SK-N-SH (cell line): ENCODE measurements at regions not wholly inside any gene's neighbourhood (a gene's known extent, or its start where the extent isn't known, plus 50 kb on each side); places are given as distances from the start of the nearest gene placed in this dataset.

Experiments used
- CTCF ChIA-PET: fragments of 300-600, 350-600 bp; formaldehyde crosslinking; extraction: SDS; loops from one replicate; lab custom pipeline; 2021; lab: Yijun Ruan, JAX
- POLR2A ChIA-PET: fragments of 350-600 bp; sonication (Branson Sonifier 250); formaldehyde crosslinking; extraction: SDS; loops from one replicate; lab custom pipeline; 2020; ENCODE audit warnings: antibody characterized with exemption, inconsistent platforms; lab: Yijun Ruan, JAX
- DNase-seq: peaks from one replicate; pipeline ENCODE4 v3.0.0; 2012
- H2AFZ ChIP-seq: fragments of 200-600 bp; sonication (generic); 2 replicates; pipeline ENCODE4 v1.8.1; 2016; ENCODE audit warnings: antibody characterized with exemption, mild to moderate bottlenecking, low read depth
- H3F3A ChIP-seq: fragments of 200-600 bp; sonication (generic); replicated peaks from 2 replicates; pipeline ENCODE3; 2016; ENCODE audit warnings: antibody characterized with exemption, mild to moderate bottlenecking; ENCODE audit not compliant: insufficient read depth
- H3K27ac ChIP-seq, 2 experiments: fragments of 200-500 bp in 1 of 2; fragments of 200-600 bp in 1 of 2; sonication (Bioruptor generic) in 1 of 2; sonication (generic), shearing (Covaris generic) in 1 of 2; 2 replicates each; pipeline versions ENCODE4 v1.5.1 to v1.6.1; 2014 to 2016; ENCODE audit warnings: low read depth in 2 of 2, inconsistent platforms in 1 of 2, low read length in 1 of 2, mild to moderate bottlenecking in 1 of 2, mixed read lengths in 1 of 2
- H3K27me3 ChIP-seq: fragments of 200-600 bp; sonication (generic), shearing (Covaris generic); 2 replicates; pipeline ENCODE4 v1.6.1; 2016; ENCODE audit warnings: mixed run types; ENCODE audit not compliant: insufficient read depth
- H3K36me3 ChIP-seq, 2 experiments: fragments of 200-500 bp in 1 of 2; fragments of 200-600 bp in 1 of 2; sonication (Bioruptor generic) in 1 of 2; sonication (generic) in 1 of 2; replicated peaks in 1 of 2; 2 replicates each; pipeline versions ENCODE3 to v1.5.1; 2014 to 2016; ENCODE audit warnings: low read length in 1 of 2, mild to moderate bottlenecking in 1 of 2; ENCODE audit not compliant: insufficient read depth in 2 of 2, control insufficient read depth in 1 of 2
- H3K4me1 ChIP-seq, 2 experiments: fragments of 200-500 bp in 1 of 2; fragments of 200-600 bp in 1 of 2; sonication (Bioruptor generic) in 1 of 2; sonication (generic), shearing (Covaris generic) in 1 of 2; 2 replicates each; pipeline versions ENCODE4 v1.5.1 to v1.6.1; 2014 to 2016; ENCODE audit warnings: low read depth in 1 of 2, low read length in 1 of 2, mixed run types in 1 of 2; ENCODE audit not compliant: insufficient read depth in 2 of 2, control insufficient read depth in 1 of 2
- H3K4me2 ChIP-seq: fragments of 200-600 bp; sonication (generic), shearing (Covaris generic); 2 replicates; pipeline ENCODE4 v1.6.1; 2017; ENCODE audit warnings: mixed run types
- H3K4me3 ChIP-seq, 2 experiments: fragments of 200-500 bp in 1 of 2; fragments of 200-600 bp in 1 of 2; sonication (Bioruptor generic) in 1 of 2; sonication (generic), shearing (Covaris generic) in 1 of 2; 2 replicates each; pipeline versions ENCODE4 v1.5.1 to v1.8.1; 2014 to 2016; ENCODE audit warnings: low read depth in 2 of 2, inconsistent platforms in 1 of 2, low read length in 1 of 2, mild to moderate bottlenecking in 1 of 2, mixed read lengths in 1 of 2, moderate library complexity in 1 of 2
- H3K79me2 ChIP-seq: fragments of 200-600 bp; sonication (generic); 2 replicates; pipeline ENCODE4 v1.8.1; 2017; ENCODE audit warnings: mild to moderate bottlenecking; ENCODE audit not compliant: insufficient read depth
- H3K9ac ChIP-seq: fragments of 200-600 bp; sonication (generic); 2 replicates; pipeline ENCODE4 v1.6.1; 2017; ENCODE audit warnings: mixed run types
- H3K9me2 ChIP-seq: fragments of 200-600 bp; sonication (generic); 2 replicates; pipeline ENCODE4 v1.6.1; 2017; ENCODE audit warnings: mixed run types
- H3K9me3 ChIP-seq: fragments of 200-600 bp; sonication (generic); 2 replicates; pipeline ENCODE4 v1.6.1; 2017; ENCODE audit warnings: mixed run types, mild to moderate bottlenecking, moderate library complexity
- H4K20me1 ChIP-seq: fragments of 200-600 bp; sonication (generic); 2 replicates; pipeline ENCODE4 v1.6.1; 2017; ENCODE audit warnings: mild to moderate bottlenecking, mixed run types; ENCODE audit not compliant: insufficient read depth
- EZH2phosphoT487 ChIP-seq: fragments of 200-600 bp; sonication (generic); IDR thresholded peaks from 2 replicates; pipeline ENCODE4 v1.6.1; 2017; ENCODE audit warnings: low read depth, mixed run types, mild to moderate bottlenecking, antibody characterized with exemption, moderate library complexity, borderline replicate concordance
- GABPA ChIP-seq: IDR thresholded peaks from 2 replicates; pipeline ENCODE4 v1.4.0; 2012; ENCODE audit warnings: low read depth, mild to moderate bottlenecking
- GATA2 ChIP-seq: sonication (generic); formaldehyde crosslinking; IDR thresholded peaks from 2 replicates; pipeline ENCODE4 v1.5.0; 2020; ENCODE audit warnings: mild to moderate bottlenecking, missing genetic modification reagents
- JUND ChIP-seq: IDR thresholded peaks from 2 replicates; pipeline ENCODE4 v1.4.0; 2012
- MEF2A ChIP-seq: IDR thresholded peaks from 2 replicates; pipeline ENCODE4 v1.4.0; 2012; ENCODE audit warnings: low read depth, borderline replicate concordance
- MXI1 ChIP-seq: IDR thresholded peaks from 2 replicates; pipeline ENCODE4 v1.6.1; 2012; ENCODE audit warnings: mild to moderate bottlenecking, low read depth, low read length, improper control_type of control experiment
- NRF1 ChIP-seq: IDR thresholded peaks from 2 replicates; pipeline ENCODE4 v1.6.1; 2012; ENCODE audit warnings: low read depth, mild to moderate bottlenecking, low read length
- POLR2AphosphoS5 ChIP-seq: IDR thresholded peaks from 2 replicates; pipeline ENCODE4 v1.6.1; 2012; ENCODE audit warnings: low read depth, low read length
- RCOR1 ChIP-seq: fragments of 150-350 bp; IDR thresholded peaks from 2 replicates; pipeline ENCODE4 v1.6.1; 2017; ENCODE audit warnings: antibody characterized with exemption, low read length
- YY1 ChIP-seq: IDR thresholded peaks from 2 replicates; pipeline ENCODE4 v1.4.0; 2012; ENCODE audit warnings: low read depth, mild to moderate bottlenecking
- WGBS: methylation state at CpG from one replicate; pipeline ENCODE4 v1.1.6; 2017; ENCODE audit warnings: low lambda C conversion rate; 5-methylcytosine and 5-hydroxymethylcytosine counted together
- TF ChIP-seq, protein P1 (sequence below): fragments of 200-600 bp; sonication (generic); IDR thresholded peaks from 2 replicates; pipeline ENCODE4 v1.6.1; 2017; ENCODE audit warnings: antibody characterized with exemption, mild to moderate bottlenecking, moderate library complexity

DNA sequence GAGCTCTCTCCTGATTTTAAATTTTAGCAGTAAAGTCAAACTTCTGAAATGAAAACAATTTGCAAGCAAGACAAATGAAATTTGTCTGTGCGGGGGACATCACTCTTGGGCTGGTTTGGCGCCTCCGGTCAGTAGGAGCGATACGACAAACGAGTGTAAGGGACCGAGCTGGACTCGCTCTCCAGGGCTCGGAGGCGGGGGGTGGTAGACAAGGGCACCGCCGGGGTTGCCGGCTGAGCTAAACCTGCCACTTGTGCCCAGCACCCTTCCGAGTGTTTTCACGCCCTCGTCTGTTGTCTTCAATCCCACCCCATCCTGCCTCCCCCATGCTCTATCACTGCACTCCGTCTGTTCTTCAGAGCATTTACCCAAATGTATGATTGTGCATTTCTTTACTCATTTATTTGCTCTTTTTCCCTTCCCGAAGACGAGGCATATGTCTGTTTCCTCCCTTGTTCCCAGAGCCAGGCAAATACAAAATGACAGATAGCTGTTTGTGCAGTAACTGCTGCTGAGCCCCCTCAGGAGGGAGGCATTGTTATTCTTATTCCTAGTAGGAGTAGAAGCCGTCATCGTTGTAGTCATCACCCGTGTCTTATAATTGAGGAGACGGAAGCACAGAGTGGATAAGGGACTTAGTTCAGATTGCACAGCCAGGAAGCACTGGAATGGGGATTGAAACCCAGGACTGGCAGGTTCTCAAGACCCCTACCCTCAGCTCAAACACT is 62.8 kb upstream of the APCDD1L start:
- 86% methylated on average over 16 of the region's 23 CpGs for WGBS

DNA sequence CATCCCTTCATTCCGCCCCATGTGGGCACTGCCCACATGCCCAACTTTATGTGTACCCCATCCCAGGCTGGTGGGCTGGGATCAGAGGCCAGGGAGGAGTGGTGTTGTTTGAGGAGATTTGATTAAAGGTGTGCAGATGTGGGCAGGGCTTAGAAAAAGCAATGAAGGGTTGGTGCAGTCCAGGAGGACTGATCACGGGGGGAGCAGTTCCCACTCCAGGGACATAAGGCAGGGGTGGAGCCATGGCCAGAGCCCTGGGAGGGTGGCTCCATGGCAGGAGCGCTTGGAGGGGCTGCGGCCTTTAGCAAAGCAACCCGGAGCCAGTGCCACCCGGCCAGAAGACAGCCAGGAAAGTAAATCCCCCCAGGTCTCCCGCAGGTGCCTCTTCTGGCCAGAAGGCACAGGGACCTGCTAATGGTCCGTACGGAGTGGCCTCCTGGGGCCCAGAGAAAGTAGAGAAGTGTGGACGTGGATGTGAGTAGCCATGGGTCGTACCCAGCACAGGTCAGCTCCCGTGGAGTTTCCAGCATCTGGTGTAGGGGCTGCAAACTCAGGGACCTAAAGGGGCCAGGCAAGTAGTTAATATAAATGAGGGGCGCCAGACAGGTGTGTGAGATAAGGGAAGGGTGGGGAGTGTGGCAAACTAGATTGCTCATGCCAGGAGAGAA is 62.1 kb upstream of the APCDD1L start:
- CTCF ChIA-PET = interaction anchor here (1.0 kb wide), 1 partner anchor 75 kb away, joined by 3 read pairs; no protein-coding TSS in a partner anchor
- DNase-seq = no peak
- no peaks in the 10 kb centered on the region for H4K20me1 ChIP-seq

More for the DNA sequence above, 62.8 kb upstream of the APCDD1L start:
- H3K27ac ChIP-seq = no peak overlapping the region
- no peaks in the 10 kb centered on the region for H3F3A ChIP-seq
- H3K9me3 ChIP-seq = no peaks in the 10 kb centered on the region
- H3K9ac ChIP-seq = no peak overlapping the region
- H3K79me2 ChIP-seq = no peaks in the 10 kb centered on the region
- DNase-seq = no peak
- no peaks in the 10 kb centered on the region for H3K9me2 ChIP-seq
- no peaks in the 10 kb centered on the region for H4K20me1 ChIP-seq
- H3K27me3 ChIP-seq = no peaks in the 10 kb centered on the region
- no peak overlapping the region for H2AFZ ChIP-seq
- no peaks in the 10 kb centered on the region for H3K36me3 ChIP-seq
- H3K4me1 ChIP-seq = no peaks in the 10 kb centered on the region
- no peak for TF ChIP-seq MXI1
- ChIA-PET CTCF (interaction anchor here (1.0 kb wide), 1 partner anchor 74 kb away, joined by 3 read pairs; no protein-coding TSS in a partner anchor), POLR2A (no interaction called here)
- H3K4me2 ChIP-seq = no peak overlapping the region
- H3K4me3 ChIP-seq = no peak overlapping the region

DNA sequence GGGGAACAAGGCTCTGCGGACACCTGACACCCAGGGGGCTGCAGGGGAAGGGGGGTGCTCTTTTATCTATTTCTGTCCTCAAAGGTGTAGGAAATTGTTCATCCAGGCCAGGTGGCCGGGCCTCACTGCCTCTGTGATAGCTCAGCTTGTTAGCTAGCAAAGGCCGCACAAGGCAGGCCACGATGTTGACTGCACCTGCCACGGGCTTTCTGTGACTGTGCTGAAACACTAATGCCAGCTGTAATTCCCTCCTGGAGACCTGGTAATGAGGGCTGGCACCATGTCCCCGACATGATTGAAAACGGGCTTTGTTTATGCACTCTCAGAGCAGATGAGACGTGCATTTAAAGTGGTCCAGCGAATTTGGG is 61.4 kb upstream of the APCDD1L start:
- Histone ChIP-seq H3K9ac (no peak overlapping the region), H3K4me1 (peaks cover 0 to 5% of the 10 kb centered on the region in 2 experiments; a peak in 2 of 4 replicates), H3K79me2 (no peaks in the 10 kb centered on the region), H3K4me3 (no peak overlapping the region), H2AFZ (no peak overlapping the region), H3K9me2 (no peaks in the 10 kb centered on the region), H3K36me3 (no peaks in the 10 kb centered on the region), H3K27ac (no peak overlapping the region), H3K9me3 (no peaks in the 10 kb centered on the region), H3K4me2 (no peak overlapping the region), H3F3A (no peaks in the 10 kb centered on the region), H4K20me1 (no peaks in the 10 kb centered on the region), H3K27me3 (no peaks in the 10 kb centered on the region)
- TF ChIP-seq GABPA (no peak), MEF2A (no peak), RCOR1 (no peak), GATA2 (no peak), YY1 (no peak), EZH2phosphoT487 (no peak), POLR2AphosphoS5 (no peak), NRF1 (no peak), JUND (no peak)
- POLR2A ChIA-PET = no interaction called here
- DNase-seq = no peak
- CTCF ChIA-PET = no interaction called here
- WGBS = 79% methylated on average over 7 of the region's 9 CpGs

More for the DNA sequence above, 62.1 kb upstream of the APCDD1L start:
- H2AFZ ChIP-seq = no peak overlapping the region
- no peaks in the 10 kb centered on the region for H3F3A ChIP-seq
- no peaks in the 10 kb centered on the region for H3K36me3 ChIP-seq
- H3K9me2 ChIP-seq = no peaks in the 10 kb centered on the region
- H3K9ac ChIP-seq = no peak overlapping the region
- H3K79me2 ChIP-seq = no peaks in the 10 kb centered on the region
- H3K9me3 ChIP-seq = no peaks in the 10 kb centered on the region
- no peak overlapping the region for H3K27ac ChIP-seq
- H3K27me3 ChIP-seq = no peaks in the 10 kb centered on the region
- H3K4me1 ChIP-seq = no peaks in the 10 kb centered on the region
- H3K4me3 ChIP-seq = no peak overlapping the region
- H3K4me2 ChIP-seq = no peak overlapping the region
- 91% methylated on average over 4 of the region's 13 CpGs for WGBS
- POLR2A ChIA-PET = no interaction called here
- TF ChIP-seq YY1 (no peak), GABPA (no peak), MXI1 (no peak)
- TF ChIP-seq, protein P1, sequence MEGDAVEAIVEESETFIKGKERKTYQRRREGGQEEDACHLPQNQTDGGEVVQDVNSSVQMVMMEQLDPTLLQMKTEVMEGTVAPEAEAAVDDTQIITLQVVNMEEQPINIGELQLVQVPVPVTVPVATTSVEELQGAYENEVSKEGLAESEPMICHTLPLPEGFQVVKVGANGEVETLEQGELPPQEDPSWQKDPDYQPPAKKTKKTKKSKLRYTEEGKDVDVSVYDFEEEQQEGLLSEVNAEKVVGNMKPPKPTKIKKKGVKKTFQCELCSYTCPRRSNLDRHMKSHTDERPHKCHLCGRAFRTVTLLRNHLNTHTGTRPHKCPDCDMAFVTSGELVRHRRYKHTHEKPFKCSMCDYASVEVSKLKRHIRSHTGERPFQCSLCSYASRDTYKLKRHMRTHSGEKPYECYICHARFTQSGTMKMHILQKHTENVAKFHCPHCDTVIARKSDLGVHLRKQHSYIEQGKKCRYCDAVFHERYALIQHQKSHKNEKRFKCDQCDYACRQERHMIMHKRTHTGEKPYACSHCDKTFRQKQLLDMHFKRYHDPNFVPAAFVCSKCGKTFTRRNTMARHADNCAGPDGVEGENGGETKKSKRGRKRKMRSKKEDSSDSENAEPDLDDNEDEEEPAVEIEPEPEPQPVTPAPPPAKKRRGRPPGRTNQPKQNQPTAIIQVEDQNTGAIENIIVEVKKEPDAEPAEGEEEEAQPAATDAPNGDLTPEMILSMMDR = no peak
